HG03460 (cell line): ENCODE measurements at regions not wholly inside any gene's neighbourhood (a gene's known extent, or its start where the extent isn't known, plus 50 kb on each side); places are given as distances from the start of the nearest gene placed in this dataset.

Experiments
- ATAC-seq: cut with Tn5 transposase; IDR thresholded peaks from one replicate; pipeline ENCODE4 v1.9.1; 2021; ENCODE audit not compliant: unreplicated experiment

DNA sequence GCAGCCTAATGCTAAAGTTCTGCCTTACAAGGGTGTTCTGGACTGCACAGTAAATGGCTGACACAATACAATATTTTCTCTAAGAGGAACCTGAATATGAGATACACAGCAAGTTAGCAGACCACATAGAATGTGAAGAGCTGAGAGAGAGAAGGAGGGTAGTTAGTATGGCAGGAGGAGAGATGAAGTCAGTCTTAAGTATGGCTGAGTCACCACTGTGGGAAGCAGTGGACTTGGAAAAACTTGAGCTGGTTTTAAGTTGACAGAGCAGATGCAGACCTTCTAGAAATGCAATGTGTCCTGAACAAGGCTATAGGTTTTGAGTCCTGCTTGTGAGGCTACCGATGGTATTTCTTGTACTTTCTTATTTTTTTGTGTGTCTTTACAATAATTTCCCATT is 172.5 kb downstream of the SH2D1A start:
- no peak for ATAC-seq

DNA sequence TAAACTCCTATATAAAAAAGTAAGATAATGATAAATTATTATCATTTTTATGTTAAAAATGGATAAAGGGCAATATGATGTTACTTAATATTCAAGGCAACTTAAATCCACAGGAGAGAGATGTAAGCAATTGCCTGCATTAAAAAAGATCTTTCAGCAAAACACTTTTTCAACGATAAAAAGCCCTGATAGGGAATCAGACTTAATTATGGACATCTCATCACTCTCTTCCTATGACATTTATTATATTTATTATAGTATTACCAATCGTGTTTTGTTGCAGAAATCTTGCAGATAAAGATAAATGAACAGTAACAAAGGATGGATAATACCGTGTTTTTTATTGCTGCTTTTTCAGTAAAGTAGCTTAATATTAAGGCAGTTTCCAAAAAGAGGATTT is 178.5 kb downstream of the SH2D1A start:
- no peak for ATAC-seq

DNA sequence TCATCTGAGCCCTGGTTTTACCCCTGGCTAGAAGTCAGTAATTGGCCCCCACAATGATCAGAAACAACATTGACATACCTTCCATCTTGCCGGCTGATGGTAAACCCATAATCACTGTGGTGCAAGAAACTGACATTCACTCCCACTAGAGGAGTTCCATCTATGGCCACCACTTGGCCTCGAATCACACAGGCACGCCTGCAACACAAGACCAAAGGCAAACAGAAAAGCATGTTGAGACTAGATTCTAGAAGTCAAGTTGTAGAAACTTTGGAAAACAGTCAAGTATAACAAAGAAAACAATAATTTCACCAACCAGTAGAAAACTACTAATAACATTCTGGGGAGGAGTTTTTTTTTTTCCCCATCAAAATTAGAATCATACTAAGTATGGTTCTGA is 183.4 kb downstream of the SH2D1A start:
- no peak for ATAC-seq

DNA sequence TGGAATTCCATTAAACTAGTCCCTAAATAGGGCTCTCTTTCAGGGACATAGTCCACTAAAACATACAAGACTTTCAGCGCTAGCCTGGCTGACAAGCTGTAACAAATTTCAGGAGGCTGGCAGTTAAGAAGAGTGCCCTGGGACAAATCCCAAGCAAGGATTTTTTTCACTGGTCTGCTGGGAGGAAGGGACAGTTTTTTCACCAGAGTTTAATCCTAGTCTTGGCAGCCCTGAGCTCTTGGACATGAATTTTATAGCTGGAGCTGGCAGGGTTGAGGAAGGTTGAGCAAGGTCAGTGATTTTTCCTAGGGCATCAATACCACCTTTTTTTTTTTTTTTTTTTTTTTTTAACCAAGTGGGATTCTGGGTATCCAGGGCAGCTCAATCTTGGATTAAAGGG is 184.4 kb downstream of the SH2D1A start:
- ATAC-seq, result no peak

DNA sequence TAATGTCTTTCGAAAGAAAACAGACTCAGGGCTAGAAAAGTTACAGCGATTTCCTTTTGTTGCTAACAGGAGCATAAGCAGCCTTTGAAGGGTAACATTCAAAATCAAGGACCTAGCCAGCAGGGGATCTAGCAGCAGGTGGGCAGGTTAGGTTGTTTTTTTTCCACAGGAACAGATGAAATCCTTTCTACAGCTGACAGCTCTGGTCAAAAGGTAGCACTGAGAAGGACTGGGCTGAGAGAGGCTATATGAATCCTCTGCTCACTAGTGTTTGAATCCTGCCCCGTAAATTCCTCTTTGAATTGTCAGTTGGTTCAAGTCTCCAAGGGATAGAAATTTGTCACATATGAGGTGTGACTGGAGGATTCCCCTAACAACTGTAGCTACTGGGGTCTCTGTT is 188.2 kb downstream of the SH2D1A start:
- no peak for ATAC-seq

DNA sequence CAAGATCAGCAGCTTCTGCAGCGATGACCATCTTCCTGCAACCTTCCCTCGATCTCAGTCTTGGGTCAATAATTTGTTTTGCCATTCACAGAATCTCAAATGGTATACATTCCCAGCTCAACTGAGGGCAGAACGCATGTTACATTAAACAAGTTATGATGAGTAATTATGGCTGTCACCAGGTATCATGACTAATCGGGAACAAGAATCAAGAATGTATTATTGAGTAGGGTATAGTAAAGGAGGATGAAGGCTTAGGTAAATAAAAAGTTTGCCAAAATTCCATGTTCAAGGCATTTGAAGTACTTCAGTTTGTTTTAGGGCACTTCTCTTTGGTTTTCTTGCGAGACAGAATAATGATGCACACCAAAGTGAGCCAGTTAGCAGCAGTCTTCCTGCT is 194.1 kb downstream of the SH2D1A start:
- ATAC-seq, result no peak

DNA sequence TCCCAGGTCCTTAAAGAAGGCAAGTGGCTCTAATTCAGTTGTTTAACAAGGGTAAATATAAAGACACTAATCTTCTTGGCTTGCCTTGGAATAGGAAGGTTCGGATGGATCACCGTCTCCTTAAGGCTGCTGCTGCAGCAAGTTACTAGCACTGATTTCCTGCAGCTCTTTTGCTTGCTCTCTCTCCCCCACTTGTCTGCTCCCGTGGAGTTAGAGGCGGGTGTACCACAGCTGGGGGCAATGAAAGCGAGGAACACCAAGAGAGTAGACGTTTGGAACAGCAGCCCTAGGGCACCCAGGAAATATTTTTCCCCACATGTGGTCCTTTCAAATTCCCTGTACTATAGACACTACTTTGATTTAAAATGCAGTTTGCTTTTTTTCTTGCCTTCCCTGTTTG is 202.2 kb downstream of the SH2D1A start:
- ATAC-seq, result no peak

DNA sequence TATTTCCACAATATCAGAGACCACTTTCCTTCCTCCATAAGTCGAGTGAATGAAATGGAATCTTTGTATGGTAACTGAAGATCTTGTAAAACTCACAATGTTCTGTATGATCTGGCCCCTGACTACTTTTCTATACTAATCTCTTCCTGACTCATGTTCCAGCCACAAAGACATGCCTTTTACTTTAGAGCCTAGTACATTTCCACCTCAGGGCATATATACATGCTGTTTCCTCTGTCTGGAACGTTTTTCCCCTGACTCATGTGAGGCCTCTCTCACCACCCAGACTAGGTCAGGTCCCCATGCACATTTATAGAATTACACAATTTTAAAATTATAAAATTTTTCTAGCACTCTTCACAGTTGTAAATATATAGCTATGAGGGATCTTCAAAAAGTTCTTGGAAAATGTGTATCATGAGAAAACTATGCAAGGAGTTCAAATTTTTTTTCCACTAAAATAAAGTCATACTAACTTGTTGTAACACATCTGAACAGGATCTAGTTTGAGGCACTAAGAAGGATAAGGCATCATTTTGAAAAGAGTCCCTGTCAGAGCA is 208.8 kb downstream of the SH2D1A start:
- no peak for ATAC-seq

DNA sequence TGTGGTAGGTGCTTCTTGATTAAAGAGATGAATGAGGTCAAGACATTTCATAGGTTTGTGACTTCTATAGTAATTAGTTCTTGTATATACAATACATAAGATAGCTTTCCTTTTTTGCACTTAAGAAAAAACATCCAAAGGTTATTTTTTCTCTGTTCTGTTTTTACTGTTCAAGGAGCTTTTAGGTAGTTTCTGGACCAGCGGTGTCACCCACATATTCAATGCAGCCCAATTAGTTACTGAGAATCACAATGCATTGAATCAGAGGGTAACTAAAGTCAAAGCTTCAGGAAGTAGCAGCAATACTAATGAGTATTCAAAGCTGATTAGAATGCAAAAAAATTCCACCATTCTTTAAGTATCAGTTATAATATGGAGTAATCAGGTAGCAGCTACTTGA is 211.6 kb downstream of the SH2D1A start:
- no peak for ATAC-seq

DNA sequence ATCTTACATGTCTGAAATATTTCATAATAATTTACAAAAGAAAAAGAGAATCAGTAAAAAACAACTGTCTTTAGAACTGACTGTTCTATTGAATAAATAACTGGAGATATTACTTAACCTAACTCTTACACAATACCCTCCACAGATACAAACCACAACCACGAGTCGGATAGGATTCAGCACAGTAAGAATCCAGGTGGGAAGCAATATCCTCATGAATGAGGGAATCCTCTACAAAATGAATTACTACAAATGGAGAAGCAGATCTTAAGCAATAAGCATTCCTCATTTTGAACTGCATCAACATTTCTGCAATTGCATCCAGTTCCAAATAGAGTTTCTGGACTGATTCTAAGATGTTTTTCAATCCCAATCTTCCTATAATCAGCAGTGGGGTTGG is 227.1 kb downstream of the SH2D1A start:
- ATAC-seq, result no peak

DNA sequence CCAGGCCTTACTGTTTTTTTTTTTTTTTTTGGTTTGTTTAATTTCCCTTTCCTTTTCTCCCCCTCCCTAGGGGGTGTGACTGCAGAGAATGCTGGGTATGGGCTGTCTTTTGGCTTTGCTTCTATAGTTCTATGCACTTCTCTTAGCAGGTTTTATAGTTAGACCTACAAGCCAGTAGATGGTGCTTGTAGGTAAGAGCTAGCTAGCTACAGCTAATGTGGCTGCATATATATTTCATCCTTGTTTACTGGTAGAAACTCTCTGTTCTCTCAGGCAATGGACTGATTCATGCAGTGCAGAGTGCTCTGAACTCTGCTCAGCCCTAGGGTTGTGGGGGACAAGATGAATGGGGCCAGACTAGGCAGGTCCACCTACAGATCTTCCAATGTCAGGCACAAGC is 246.4 kb downstream of the SH2D1A start:
- no peak for ATAC-seq

DNA sequence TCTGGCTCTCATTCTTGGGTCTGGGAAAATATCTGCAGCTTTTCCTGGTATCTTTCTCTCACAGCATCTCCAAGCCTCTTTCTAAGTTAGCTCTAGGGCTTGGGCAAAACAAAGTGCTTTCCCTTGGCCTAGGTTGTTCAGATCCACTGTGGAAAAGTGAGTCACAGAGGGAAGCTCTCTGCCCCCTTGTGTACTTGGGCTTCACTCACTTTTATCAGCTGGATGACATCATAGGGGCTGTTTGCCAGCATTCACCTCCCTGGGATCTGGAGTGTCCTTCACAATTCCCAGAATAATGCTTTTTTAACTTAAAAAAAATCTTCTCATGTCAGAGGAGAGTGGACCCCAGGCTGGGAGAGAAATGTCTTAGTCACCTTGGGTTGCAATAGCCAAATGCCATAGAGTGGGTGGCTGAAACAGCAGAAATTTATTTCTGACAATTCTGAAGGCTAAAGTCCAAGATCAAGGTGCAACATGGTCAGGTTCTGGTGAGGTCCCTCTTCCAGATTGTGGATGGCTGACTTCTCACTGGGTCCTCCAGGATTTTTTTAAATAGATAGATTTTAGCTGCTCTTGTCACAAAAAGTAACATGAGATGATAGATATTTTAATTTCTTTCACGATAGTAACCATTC is 247.8 kb downstream of the SH2D1A start:
- no peak for ATAC-seq

DNA sequence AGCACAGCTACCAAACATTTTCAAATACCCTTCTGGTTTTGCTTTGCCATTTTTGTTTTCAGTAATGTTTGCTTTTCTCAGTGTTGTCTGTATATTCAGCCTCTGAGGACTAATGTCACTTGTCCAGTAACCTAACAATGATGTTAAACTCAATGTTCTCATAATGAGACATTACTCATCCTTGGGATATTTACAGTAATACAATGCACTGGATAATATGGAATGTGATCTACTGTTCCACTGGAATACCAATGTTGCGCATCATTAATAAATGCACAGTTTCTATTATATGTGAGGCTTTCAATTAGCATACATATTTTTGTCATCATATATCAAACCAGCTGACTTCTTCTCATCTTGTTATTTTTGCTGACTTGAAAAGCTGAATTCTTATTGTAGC is 259.1 kb downstream of the SH2D1A start:
- no peak for ATAC-seq

DNA sequence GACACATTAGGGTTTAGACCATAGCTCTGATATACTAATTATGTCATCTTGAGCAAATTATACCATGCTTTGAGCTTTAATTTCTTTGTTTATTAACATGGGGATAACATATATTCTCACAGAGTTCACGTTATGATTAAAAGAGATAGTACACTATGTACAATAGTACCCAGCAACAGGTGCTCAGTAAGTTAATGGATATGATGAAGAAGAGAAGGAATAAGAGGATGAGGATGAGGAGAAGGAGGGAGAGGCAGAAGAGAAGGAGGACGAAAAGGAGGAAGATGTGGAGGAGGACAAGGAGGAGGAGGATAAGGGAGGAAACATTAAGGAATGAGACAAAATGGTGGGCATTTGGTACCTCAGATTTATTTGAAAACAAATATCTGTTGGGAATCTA is 260.4 kb downstream of the SH2D1A start:
- ATAC-seq, result no peak

DNA sequence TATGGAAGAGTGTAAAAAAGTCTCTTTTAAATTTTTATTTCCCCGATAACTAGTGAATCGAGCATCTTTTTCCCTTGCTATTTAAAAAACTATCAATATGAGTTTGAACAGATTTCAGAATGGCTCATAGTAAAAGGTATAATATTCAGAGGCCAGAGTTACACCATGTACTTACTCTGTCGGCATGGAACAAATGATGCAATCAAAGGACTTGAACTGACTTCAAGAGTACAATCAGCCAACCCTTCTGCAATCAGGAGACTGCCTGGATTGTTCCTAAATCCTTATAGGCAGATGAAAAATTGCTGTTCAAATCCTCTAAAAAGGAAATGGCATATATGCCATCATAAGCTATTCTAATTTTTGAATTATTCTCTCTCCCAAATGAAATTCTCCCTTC is 273.3 kb downstream of the SH2D1A start:
- ATAC-seq, result no peak

DNA sequence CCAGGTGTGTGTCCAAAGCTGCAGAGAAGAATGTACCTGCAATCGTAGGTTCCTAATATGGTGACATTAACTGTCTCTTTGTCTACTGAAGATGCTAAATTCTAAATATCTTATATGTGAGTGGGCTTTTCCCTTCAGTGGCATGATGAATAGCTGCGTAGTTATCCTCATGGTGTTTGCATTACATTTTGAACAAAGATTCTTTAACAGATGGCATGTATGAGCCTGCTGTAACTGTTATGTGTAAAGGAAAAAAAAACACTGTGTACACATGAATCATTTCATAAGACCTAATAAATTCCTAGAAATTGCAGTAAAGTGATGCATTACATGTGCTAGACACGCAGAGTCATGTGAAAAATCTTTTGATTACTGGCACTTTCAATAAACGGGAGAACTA is 288.0 kb downstream of the SH2D1A start:
- ATAC-seq, result no peak

DNA sequence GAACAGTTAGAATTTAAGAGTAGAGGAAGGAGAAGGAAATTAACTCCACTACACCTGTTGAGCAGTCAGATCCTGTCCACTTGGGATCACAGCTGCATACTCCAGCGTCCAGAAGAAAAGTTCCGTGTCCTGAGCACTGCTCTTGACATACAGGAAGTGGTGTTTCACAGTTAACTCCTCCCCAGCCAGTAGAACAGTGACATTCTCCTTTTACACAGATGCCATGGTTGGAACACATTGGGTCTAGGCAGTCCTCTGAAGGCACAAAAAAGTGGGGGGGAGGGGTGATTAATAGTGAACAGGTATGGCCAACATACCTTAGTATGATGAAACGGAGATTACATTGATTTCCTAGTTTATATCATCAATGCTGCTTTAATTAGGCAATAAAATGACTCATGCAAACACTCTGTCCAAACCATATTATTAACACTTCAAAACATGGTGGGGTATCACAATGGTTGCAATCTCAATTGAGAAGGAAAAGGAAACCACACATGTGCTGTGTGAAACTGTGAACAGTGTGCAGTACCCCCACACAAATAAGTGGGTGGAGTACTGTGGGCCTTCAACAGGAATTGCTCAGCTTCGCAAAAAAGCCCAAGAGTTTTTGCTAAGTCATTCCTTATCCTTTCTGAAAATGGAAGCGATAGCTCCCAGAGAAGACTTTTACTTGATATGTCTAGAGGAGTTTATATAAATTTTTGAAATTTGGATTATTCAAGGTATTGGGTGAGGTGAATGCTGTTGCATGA is 295.6 kb downstream of the SH2D1A start:
- ATAC-seq, result no peak

DNA sequence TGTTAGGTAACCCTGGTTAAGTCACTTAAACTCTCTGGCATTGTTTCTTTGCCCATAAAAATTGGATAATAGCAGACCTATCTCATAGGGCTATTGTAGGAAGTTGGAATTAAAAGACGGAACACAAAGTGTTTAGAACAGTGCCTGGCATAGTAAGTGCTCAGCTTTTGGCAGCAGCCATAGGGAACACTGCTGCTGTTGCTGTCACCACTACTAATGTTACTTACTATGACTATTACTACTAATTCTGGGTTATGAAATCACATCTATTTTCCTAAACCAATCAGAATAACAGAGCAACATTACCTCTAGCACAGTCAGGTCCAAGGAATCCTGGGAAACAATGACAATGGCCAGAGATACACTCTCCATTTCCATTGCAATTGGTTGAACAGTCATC is 300.0 kb downstream of the SH2D1A start:
- ATAC-seq, result no peak

DNA sequence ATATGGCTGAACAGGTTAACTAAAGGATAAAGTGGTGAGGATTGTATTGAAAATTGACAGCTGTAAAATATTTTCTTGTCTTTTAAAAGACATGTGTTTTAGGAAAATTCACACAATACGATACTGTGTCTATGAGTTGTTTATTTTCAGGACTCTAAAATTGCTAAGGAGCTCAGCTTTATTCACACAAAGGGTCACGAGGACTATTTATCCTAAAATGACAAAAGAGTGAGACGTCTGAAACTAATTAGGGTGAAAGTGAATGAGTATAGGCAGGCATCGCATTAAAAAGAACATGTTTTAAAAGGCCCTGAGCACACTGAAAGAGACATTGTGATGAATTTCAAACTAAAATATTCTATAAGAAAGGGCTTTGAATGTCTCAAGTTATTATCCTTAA is 304.7 kb downstream of the SH2D1A start:
- ATAC-seq, result no peak

DNA sequence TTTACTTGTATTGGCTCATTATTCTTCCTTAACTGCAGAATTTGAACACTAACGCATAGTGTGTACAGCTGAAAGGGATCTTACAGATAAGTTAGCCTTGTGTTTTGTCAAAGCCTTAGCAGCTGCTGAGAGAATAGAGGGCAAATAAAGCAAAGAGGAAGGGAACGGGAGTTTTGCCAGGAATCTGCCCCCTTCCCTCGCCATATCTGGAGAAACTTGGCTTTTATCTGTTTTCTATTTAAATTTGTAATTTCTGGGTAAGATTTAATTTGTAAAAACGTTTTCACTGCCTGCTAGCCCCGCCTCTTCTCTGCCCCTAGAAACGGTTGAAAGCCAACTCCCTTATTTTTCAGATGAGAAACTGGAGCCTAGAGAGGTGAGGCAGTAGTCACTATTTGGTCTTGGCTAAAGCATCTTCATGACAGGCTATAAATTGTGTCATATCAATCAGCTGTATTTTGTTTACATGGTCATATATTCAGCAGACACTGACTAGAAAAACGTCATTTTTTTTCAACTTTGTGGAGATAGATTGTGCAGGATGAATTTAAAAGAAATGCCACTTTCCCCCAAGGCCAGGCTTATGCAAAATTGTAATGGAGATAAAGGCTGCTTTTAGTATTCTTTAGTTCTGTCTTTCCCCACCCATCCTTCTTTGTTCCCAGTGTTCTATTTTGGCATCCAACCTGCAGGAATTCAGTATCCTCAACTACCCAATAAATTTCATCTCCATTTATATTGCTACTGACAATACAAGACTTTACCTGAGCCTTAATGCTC is 319.4 kb downstream of the SH2D1A start:
- ATAC-seq, result no peak

DNA sequence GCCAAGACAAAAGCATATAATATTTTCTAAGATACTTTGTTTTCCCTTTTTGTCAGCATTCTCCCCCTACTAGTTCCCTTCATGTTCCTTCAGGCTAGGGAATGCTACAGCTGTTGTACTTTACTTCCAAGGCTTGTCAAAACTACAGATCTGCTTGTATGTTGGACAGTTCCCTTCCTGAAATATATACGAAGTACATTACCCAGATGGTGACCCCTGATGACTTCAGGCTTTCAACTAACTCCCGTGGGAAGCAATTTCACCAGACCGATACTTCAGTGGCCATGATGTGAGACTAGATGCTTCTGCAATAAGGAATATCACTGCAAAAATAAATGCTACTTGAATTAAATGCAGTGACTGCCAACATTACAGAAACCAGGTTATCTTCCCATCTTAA is 332.8 kb downstream of the SH2D1A start:
- no peak for ATAC-seq

DNA sequence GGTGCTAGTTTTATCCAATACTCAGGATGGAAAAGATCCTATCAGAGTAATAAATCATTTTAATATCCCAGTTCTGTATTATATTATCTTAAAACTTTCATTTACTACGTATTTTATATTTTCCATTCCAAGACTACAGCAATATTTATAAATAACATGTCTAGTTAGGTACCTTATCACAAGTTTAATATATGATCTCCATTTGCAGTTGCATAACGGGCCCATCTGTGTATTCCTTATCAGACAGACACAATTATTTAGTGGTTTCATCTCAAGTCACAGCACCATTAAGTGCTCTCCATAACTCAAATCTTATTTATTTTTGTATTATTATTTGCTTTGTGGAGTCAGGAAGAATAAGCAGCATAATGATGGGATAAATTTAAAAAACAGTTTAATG is 333.9 kb downstream of the SH2D1A start:
- ATAC-seq, result no peak
